ENCODE measurements at regions not wholly inside any gene's neighbourhood (a gene's known extent, or its start where the extent isn't known, plus 50 kb on each side); places are given as distances from the start of the nearest gene placed in this dataset.

DNA sequence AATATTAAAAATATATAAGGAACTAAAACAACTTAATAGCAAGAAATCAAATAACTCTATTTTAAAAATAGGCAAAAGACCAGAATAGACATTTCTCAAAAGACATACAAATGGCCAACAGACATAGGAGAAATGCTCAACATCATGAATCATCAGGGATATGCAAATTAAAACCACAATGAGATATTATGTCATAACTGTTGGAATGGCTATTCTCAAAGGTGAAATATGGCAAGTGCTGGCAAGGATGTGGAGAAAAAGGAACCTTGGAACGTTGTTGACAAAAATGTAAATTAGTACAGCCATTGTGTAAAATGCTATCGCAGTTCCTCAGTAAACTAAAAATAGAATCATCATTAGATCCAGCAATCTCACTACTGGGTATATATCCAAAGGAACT lies 468.5 kb downstream of the NFIB start:
- no peak for TF ChIP-seq EZH2 (IDR thresholded peaks at IDR 0.05; ENCODE audit: borderline replicate concordance, low read length)
- TF ChIP-seq, protein P1, sequence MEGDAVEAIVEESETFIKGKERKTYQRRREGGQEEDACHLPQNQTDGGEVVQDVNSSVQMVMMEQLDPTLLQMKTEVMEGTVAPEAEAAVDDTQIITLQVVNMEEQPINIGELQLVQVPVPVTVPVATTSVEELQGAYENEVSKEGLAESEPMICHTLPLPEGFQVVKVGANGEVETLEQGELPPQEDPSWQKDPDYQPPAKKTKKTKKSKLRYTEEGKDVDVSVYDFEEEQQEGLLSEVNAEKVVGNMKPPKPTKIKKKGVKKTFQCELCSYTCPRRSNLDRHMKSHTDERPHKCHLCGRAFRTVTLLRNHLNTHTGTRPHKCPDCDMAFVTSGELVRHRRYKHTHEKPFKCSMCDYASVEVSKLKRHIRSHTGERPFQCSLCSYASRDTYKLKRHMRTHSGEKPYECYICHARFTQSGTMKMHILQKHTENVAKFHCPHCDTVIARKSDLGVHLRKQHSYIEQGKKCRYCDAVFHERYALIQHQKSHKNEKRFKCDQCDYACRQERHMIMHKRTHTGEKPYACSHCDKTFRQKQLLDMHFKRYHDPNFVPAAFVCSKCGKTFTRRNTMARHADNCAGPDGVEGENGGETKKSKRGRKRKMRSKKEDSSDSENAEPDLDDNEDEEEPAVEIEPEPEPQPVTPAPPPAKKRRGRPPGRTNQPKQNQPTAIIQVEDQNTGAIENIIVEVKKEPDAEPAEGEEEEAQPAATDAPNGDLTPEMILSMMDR (IDR thresholded peaks at IDR 0.05; ENCODE audit: low read length) = no peak
- Histone ChIP-seq H3K79me2 (ENCODE audit: insufficient read depth, low read length) (no peaks in the 10 kb centered on the region), H3K4me1 (ENCODE audit: insufficient read depth, low read length, severe bottlenecking) (no peaks in the 10 kb centered on the region), H3K27me3 (ENCODE audit: insufficient read depth, low read length) (no peaks in the 10 kb centered on the region), H3K9me2 (ENCODE audit: low read depth, low read length) (no peaks in the 10 kb centered on the region), H3K27ac (ENCODE audit: low read depth, low read length, poor library complexity, severe bottlenecking) (no peak overlapping the region), H4K20me1 (ENCODE audit: insufficient read depth, low read length) (no peaks in the 10 kb centered on the region), H3K9me3 (ENCODE audit: low read length) (no peaks in the 10 kb centered on the region), H3K9ac (ENCODE audit: low read length) (no peak overlapping the region), H3K4me2 (ENCODE audit: low read length) (no peak overlapping the region), H3K4me3 (ENCODE audit: low read depth, low read length, poor library complexity, severe bottlenecking) (no peak overlapping the region), H3F3A (ENCODE audit: insufficient read depth, low read length) (no peaks in the 10 kb centered on the region), H2AFZ (ENCODE audit: low read length) (no peak overlapping the region), H3K36me3 (ENCODE audit: insufficient read depth, low read length) (no peaks in the 10 kb centered on the region)

DNA sequence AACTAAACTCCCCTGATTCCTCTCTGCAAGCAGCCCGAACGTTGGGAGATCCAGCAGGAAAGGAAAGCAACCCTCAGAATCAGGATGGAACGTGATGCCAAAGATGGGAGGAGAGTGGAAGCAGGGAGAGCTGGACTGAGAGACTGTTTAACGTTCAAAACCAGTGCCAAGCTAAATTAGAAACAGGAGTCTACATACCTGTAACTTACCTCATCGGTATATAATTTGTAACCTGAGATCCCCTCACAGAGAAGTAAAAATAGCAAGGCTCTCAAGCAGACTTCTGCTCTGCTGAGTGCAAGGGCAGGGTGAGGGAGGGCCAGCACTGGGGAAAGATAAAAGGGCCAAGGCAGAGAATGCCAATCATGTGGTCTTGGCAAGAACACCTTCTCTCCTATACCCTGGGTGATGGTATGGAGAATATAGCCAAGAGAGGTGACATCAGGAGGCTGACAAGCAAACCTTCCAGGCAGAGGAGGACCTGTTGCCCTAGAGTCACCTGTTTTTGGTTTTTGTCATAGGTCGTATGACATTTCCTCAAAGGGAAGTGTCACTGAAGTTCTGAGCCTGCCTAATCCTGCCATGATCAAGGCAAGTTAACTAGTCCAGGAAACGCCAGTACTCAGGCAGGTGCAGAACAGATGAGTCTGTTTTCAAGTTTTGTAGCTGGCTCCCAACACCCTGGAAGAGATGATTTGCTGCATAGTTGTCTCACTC lies 472.0 kb downstream of the NFIB start:
- H3K4me2 ChIP-seq (ENCODE audit: low read length) = no peak overlapping the region
- H3F3A ChIP-seq (ENCODE audit: insufficient read depth, low read length) = no peaks in the 10 kb centered on the region
- H3K36me3 ChIP-seq (ENCODE audit: insufficient read depth, low read length) = no peaks in the 10 kb centered on the region
- H3K9me2 ChIP-seq (ENCODE audit: low read depth, low read length) = no peaks in the 10 kb centered on the region
- no peaks in the 10 kb centered on the region for H3K4me1 ChIP-seq (ENCODE audit: insufficient read depth, low read length, severe bottlenecking)
- H3K9ac ChIP-seq (ENCODE audit: low read length) = no peak overlapping the region
- no peak for TF ChIP-seq EZH2 (IDR thresholded peaks at IDR 0.05; ENCODE audit: borderline replicate concordance, low read length)
- TF ChIP-seq, protein P1 (IDR thresholded peaks at IDR 0.05; ENCODE audit: low read length) = no peak
- no peaks in the 10 kb centered on the region for H3K9me3 ChIP-seq (ENCODE audit: low read length)
- H3K4me3 ChIP-seq (ENCODE audit: low read depth, low read length, poor library complexity, severe bottlenecking) = no peak overlapping the region
- H3K79me2 ChIP-seq (ENCODE audit: insufficient read depth, low read length) = no peaks in the 10 kb centered on the region
- no peak overlapping the region for H2AFZ ChIP-seq (ENCODE audit: low read length)
- no peaks in the 10 kb centered on the region for H3K27me3 ChIP-seq (ENCODE audit: insufficient read depth, low read length)
- no peaks in the 10 kb centered on the region for H4K20me1 ChIP-seq (ENCODE audit: insufficient read depth, low read length)
- H3K27ac ChIP-seq (ENCODE audit: low read depth, low read length, poor library complexity, severe bottlenecking) = no peak overlapping the region

DNA sequence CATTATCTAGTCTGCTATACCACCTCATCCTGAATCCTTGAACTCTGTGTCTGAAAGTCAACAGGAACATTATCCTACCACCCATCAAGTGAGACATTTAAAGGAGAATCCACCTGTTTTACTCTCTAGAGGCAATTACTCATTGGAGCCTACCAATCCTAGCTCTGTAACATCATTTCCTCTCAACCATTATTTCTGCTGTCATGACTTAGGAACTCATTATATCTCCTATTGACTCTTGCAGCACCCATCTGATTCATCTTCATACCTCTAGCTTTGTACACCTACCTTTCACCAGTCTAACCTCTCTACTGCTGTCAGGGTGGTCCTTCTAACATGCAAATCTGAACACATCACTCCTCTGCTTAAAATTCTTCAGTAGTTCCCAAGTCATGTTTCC lies 481.5 kb downstream of the NFIB start:
- Histone ChIP-seq H3K4me2 (ENCODE audit: low read length) (no peak overlapping the region), H2AFZ (ENCODE audit: low read length) (no peak overlapping the region), H3K9ac (ENCODE audit: low read length) (no peak overlapping the region), H3K27ac (ENCODE audit: low read depth, low read length, poor library complexity, severe bottlenecking) (no peak overlapping the region), H4K20me1 (ENCODE audit: insufficient read depth, low read length) (no peaks in the 10 kb centered on the region), H3K4me1 (ENCODE audit: insufficient read depth, low read length, severe bottlenecking) (no peaks in the 10 kb centered on the region), H3K9me2 (ENCODE audit: low read depth, low read length) (no peaks in the 10 kb centered on the region), H3K4me3 (ENCODE audit: low read depth, low read length, poor library complexity, severe bottlenecking) (no peak overlapping the region), H3K79me2 (ENCODE audit: insufficient read depth, low read length) (no peaks in the 10 kb centered on the region), H3K27me3 (ENCODE audit: insufficient read depth, low read length) (no peaks in the 10 kb centered on the region), H3K36me3 (ENCODE audit: insufficient read depth, low read length) (no peaks in the 10 kb centered on the region), H3K9me3 (ENCODE audit: low read length) (no peaks in the 10 kb centered on the region), H3F3A (ENCODE audit: insufficient read depth, low read length) (no peaks in the 10 kb centered on the region)
- no peak for TF ChIP-seq EZH2 (IDR thresholded peaks at IDR 0.05; ENCODE audit: borderline replicate concordance, low read length)
- TF ChIP-seq, protein P1 (IDR thresholded peaks at IDR 0.05; ENCODE audit: low read length) = no peak
